OCI-M1 (cell line): ENCODE measurements at regions not wholly inside any gene's neighbourhood (a gene's known extent, or its start where the extent isn't known, plus 50 kb on each side); places are given as distances from the start of the nearest gene placed in this dataset.

Experiments used
- DNase-seq: peaks from one replicate; lab custom pipeline; 2025; lab: John Stamatoyannopoulos, UW

GRCh38 chr5:18111906-18112465, 477.7 kb downstream of the TAF11L14 start:
- DNase-seq = peak; percentile 5

GRCh38 chr5:18113721-18114120, 479.5 kb downstream of the TAF11L14 start:
- DNase-seq = peak; percentile 60

- DNase-seq = peak; percentile 22
Measured at GRCh38 chr5:18114151-18114757, 480.0 kb downstream of the TAF11L14 start.

- DNase-seq = no peak
Measured at GRCh38 chr5:18117968-18118367, 483.7 kb downstream of the TAF11L14 start.

DNA sequence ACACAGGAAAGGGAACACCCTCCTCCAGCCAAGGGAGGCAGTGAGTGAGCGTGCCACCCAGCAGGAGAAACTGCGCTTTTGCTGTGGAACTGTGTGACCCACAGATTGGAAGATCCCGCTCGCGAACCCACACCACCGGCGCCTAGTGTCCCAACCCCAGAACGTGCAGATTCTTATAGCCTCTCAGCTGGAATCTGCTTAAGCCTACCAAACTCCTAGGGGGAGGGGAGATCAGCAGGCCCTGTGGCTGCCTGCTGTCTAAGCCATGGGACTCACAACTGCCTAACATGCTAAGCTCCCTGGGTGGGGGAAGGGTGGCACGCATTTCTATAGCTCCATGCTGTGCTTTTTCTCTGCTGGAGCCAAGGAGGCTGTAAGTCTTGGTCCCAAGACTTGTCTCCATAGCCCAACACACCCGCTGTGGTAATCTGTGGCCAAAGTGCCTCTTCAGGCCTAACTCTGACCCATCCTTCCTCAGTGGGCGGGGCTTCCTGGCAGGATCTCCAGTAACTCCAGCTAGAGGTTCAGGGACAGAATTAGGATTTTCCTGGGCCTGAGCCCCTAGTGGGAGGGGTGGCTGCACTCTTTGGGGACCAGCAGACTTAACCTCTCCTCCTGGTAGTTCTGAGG, 485.0 kb downstream of the TAF11L14 start:
- DNase-seq = no peak

DNA sequence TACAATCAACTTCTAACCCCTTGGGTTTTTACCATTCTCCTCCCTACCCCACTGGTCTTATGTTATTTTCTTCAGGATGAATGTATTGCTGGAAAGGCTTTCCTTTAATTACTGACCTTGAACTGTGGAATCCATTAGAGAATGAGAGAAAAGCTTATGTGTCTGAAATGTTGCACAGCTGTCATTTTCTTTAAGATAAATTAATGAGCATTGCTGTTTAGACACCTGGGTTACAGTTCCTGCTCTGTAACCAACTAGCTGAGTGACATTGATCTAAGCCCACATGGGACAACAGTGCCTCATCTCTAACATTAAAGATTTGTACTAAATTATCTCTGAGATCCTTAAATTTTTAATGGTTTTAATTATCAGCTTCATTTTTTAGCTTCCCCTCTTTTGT, 507.0 kb downstream of the TAF11L14 start:
- DNase-seq = no peak

DNA sequence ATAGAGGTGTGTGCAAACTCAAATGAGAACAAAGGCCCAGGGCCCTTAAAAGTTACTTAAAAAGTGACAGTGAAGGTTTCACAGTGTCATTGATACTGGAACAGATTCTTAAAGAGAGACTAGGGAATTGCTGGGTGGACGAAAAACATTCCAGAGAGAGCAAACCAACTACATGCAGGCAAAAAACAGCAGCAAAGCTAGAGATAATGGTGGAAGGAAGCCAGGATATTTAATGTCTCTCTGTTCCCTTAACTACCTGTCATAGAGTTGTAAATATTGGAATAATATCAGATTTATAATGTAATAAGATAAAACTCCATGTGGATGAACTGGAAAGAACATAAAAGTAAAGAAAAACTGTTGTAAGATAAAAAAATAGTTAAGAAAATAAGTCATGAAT, 508.6 kb downstream of the TAF11L14 start:
- no peak for DNase-seq

DNA sequence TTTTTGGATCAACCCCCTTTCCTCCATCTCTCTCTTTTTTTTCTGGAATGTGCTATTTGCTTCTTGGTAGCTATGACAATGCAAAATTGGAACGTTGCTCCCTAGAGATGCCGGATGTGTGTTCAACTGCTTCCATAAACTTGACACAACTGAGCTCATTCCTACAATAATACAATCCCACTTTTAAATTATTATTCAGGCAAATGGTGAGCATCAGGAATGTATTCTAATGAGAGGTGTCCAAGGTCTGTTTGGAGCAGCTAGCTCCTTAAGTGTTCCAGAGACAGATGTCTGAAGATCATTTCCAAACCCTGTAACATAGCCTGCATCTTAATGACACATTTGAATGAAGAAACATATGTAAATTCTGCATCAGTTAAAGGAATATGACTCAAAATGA, 518.4 kb downstream of the TAF11L14 start:
- DNase-seq = no peak

GRCh38 chr5:18158166-18158565, 523.9 kb downstream of the TAF11L14 start:
- DNase-seq = no peak

- DNase-seq = no peak
Measured at GRCh38 chr5:18159331-18159730, 525.1 kb downstream of the TAF11L14 start.

DNA sequence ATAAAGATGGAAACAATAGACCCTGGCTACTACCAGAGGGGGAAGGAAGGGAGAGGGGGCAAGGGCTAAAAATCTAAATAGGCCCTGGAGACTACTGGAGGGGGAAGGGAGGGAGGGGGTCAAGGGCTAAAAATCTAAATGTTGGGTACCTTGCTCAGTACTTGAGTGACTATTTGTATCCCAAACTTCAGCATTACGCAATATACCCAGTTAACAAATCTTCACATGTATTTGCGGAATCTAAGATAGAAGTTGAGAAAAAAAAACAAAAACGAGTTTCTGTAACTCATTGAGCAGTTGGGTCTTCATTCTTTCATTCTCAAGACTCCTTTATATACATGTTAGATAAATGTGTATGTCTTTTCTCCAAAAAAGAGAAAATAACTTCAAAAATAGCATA, 537.4 kb downstream of the TAF11L14 start:
- DNase-seq = no peak

GRCh38 chr5:18179579-18179978, 545.3 kb downstream of the TAF11L14 start:
- no peak for DNase-seq

- DNase-seq = no peak
Measured at GRCh38 chr5:18181575-18181974, 547.3 kb downstream of the TAF11L14 start.

DNA sequence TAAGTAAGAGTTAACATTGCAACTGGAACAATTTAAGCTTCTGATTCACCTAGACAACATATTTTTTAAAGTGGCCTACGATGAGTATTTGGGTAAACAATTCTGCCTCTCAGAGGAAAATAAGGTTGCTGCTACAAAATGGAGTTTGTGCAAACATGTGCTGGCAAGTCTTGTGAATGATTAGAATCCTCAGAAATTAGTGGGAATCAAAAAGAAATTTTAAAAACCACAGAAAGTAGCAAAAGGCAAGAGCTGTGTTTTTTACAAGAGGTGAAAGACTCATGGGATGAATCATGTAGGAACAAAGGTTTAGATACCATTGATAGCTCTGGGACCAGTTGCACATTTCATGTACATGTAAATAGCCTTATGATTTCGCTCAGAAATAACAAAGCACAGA, 561.6 kb downstream of the TAF11L14 start:
- no peak for DNase-seq

GRCh38 chr5:18197734-18198133, 563.5 kb downstream of the TAF11L14 start:
- DNase-seq = no peak

GRCh38 chr5:18202164-18202563, 567.9 kb downstream of the TAF11L14 start:
- no peak for DNase-seq

- DNase-seq = no peak
Measured at GRCh38 chr5:18203296-18203695, 569.0 kb downstream of the TAF11L14 start.

DNA sequence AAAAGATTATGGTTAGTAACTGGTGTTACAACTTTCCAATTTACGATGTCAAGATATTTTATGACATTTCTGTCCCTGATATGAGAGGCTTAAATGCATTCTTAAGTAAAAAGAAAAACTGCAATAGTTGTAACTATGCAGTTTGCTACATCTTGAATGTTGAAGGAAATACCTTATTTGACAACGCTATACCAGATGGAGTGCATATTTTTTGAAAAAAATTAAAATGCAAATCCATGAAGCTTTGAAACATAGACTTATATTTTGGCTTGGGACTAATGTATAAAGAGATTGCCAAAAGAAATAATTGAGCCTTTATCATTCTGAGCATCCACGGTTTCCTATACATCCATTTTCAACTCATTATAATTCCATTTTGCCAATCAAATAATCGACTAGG, 579.4 kb downstream of the TAF11L14 start:
- DNase-seq = no peak

DNA sequence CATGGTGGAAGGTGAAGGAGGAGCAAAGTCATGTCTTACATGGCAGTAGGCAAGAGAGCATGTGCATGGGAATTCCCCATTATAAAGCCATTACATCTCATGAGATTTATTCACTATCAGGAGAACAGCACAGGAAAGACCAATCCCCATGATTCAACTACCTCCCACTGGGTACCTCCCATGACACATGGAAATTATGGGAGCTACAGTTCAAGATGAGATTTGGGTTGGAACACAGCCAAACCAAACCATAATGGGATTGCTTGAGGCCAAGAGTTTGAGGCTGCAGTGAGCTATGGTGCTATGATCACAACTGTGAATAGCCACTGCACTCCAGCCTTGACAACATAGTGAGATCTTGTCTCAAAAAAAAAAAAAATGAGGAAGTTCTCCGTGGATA, 581.8 kb downstream of the TAF11L14 start:
- peak; percentile 42 for DNase-seq

- no peak for DNase-seq
Measured at GRCh38 chr5:18216729-18217128, 582.5 kb downstream of the TAF11L14 start.

GRCh38 chr5:18219241-18219640, 585.0 kb downstream of the TAF11L14 start:
- no peak for DNase-seq

DNA sequence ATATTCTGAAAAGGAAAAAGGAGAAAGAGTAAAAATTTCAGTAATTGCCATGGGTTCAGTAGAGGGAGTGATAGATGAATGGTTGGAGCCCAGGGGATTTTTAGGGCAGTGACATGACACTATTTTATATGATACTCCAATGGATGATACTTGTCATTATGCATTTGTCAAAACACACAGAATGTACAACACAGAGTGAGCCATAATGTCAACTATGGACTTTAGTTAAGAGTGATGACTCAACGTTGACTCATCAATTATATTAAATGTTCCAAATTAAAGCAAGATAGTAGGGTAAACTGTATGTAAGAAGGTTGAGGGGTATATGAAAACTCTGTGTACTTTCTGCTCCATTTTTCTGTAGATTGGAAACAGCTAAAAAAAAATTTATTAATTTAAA, 586.4 kb downstream of the TAF11L14 start:
- no peak for DNase-seq

- peak; percentile 84 for DNase-seq
Measured at GRCh38 chr5:18236386-18236785, 602.1 kb downstream of the TAF11L14 start.

DNA sequence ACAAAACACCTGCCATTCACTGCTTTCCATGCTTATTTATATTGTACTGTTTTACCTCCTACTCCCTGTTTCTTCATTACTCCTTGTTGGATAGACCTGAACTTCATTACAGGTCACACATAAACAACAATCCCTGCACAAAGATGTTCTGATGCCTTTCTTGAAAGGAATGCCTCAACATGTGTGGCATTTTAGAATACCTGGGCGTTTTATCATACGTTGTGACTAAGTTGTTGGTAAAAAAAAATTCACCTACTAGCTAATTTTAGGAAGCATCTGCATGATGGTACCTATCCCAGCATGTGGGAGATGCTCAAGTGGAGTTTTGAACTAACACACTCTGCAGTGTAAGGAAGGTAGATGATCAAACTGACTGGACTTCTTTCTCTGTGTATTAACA, 604.1 kb downstream of the TAF11L14 start:
- DNase-seq = no peak
